Activated T-cell treated with anti-CD3 and anti-CD28 coated beads for 24 hours (primary cell): ENCODE measurements at regions not wholly inside any gene's neighbourhood (a gene's known extent, or its start where the extent isn't known, plus 50 kb on each side); places are given as distances from the start of the nearest gene placed in this dataset.
A peak's percentile ranks its signal among the peaks of the same experiment; 100 is the strongest.

Source experiments
- DNase-seq: peaks from one replicate; pipeline ENCODE4 v3.0.0-alpha.2; 2020; ENCODE audit warnings: low read depth

GRCh38 chr14:76926521-76927251, 100.5 kb downstream of the LRRC74A start:
- DNase-seq, result peak; percentile 35

GRCh38 chr14:76925097-76925441, 98.9 kb downstream of the LRRC74A start:
- DNase-seq, result no peak

GRCh38 chr14:76924371-76925096, 98.3 kb downstream of the LRRC74A start:
- DNase-seq, result no peak

DNA sequence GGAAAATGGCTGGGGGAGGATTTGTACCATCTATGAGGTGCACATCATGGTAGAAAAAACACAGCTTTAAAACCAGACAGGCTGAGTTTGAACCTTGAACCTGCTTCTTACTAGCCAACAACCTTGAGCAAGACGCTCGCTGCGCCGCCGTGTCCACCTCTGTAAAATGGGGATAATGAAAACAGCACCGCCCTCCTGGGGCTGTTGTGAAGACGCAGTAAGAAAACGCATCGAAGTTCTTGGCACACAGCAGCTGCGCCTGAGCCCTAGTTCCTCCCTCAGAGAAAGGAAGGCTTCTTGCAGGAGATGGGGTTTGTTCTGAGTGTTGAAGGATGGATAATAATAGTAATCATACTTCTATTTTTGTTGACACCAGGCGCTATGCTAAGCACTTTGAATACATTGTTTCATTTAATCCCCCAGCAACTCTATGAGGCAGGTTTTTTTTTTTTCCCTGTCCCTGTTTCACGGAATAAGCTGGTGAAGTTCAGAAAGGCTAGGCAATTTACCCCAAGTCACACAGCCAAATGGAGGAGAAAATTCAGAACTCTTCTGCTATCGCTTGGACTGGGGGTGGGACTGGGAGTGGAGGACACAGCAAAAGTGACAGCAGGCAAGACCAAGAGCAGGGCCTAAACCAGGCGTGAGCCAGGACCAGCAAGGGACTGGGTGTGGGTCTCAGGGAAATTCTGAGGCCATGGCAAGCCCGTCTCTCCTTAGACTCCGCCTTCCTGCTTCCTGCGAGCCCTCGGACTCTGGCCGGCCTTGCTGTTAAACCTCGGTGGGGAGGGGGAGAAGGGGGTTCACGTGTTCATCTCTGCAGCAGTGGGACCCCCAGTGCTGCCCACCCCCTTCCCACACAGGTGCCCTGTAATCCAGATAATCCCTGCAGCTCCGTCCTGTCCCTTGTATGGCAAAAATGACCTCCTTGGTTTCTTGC, 97.5 kb downstream of the LRRC74A start:
- DNase-seq, result no peak

DNA sequence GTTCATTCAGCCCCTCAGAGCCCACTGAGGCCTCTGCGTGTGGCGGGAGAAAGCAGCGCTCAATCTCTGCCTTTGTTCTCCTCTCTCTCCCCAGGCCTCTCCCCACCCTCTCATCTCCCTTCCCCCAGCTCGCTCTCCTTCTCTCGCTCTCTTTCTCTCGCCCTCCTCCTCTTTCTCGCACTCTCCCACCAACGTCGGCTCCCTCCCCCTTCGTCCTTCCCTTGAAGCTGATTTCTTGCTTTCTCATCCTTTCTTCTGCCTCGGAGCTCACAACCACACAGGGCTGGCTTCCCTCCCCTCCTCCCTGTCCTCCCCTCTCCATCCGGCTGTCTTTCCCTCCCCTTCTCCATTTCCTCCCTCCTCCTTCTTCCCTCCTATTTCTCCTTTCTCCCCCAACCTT, 96.4 kb downstream of the LRRC74A start:
- no peak for DNase-seq

GRCh38 chr14:76922092-76922491, 95.9 kb downstream of the LRRC74A start:
- DNase-seq, result no peak

GRCh38 chr14:76921088-76921399, 94.8 kb downstream of the LRRC74A start:
- DNase-seq, result no peak

GRCh38 chr14:76920331-76921087, 94.3 kb downstream of the LRRC74A start:
- no peak for DNase-seq

DNA sequence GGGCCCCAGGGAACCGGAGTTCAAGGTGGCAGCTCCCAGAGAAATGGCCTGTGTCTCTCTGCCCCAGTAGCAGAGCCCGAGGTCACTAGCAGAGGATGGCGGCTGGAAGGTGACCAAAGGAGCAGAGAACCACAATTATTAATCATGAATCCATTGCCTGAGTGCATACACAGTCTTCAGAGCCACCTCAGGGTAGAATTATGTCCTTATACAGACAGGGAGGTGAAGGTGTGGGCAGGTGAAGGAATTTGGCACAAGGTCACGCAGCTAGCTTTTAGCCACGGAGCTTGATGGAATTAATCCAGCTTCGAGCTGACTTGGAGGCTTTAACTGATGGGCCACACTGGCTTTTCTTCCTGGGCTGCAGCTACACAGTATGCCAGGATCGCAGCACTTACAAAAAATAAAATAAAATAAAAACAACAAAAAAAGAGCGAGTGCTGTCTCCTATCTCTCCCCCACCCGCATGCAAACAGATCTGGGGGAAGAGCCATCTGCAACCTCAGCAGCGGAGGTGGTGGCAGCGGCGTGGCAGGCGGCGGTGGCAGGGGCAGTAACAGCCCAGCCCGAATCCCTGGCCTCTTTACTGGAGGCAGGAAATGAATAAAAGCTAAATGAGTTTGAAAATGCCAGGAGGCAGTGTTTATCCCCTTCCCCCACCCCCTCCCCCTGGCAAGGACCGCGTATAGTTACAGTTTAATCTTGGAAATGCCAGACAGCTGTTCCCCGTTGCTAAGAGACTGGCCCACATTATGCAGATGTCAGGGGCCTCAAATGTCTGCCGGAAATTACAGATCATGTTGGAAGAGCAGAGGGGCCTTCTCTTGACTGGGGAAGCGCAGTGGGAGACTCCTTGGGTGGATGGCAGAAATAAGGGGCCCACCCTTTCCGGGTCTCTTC, 93.5 kb downstream of the LRRC74A start:
- no peak for DNase-seq
